ENCODE measurements at regions not wholly inside any gene's neighbourhood (a gene's known extent, or its start where the extent isn't known, plus 50 kb on each side); places are given as distances from the start of the nearest gene placed in this dataset.

- Histone ChIP-seq H2AFZ (ENCODE audit: low read depth, low read length) (no peak overlapping the region), H4K20me1 (replicated peaks; ENCODE audit: control insufficient read depth, extremely low read depth, insufficient read depth, low read length) (no peaks in the 10 kb centered on the region), H3K9me3 (replicated peaks; ENCODE audit: control insufficient read depth, insufficient read depth, low read length) (peaks cover 3% of the 10 kb centered on the region), H3K4me1 (ENCODE audit: control insufficient read depth, extremely low read depth, insufficient read depth, low read length) (no peaks in the 10 kb centered on the region), H3K9me1 (replicated peaks; ENCODE audit: control insufficient read depth, extremely low read depth, insufficient read depth, low read length) (no peaks in the 10 kb centered on the region), H3K4me2 (ENCODE audit: insufficient read depth, low read length) (no peak overlapping the region), H3K9ac (replicated peaks; ENCODE audit: extremely low read depth, insufficient read depth, low read length) (no peak overlapping the region), H3K27me3 (ENCODE audit: control insufficient read depth in 2 of 2, insufficient read depth in 2 of 2, low read length in 2 of 2) (no peaks in the 10 kb centered on the region), H3K4me3 (replicated peaks in 1 of 3; ENCODE audit: insufficient read depth in 1 of 3, low read depth in 1 of 3, low read length in 3 of 3) (no peak overlapping the region), H3K36me3 (ENCODE audit: control insufficient read depth in 2 of 2, extremely low read depth in 1 of 2, insufficient read depth in 2 of 2, low read length in 2 of 2) (no peaks in the 10 kb centered on the region), H3K27ac (ENCODE audit: insufficient read depth, low read depth, low read length) (no peak overlapping the region), H3K79me2 (ENCODE audit: control insufficient read depth, insufficient read depth, low read length) (no peaks in the 10 kb centered on the region)
- dilution Hi-C loops (cut with MboI; ENCODE audit: extremely low pct_ligation_motif_present, low sequenced_read_pairs): no loop called here
- BruUV-seq (replicated peaks): no TSS peak
- TF ChIP-seq EZH2 (IDR thresholded peaks at IDR 0.05; ENCODE audit: borderline replicate concordance, low read depth, low read length, severe bottlenecking): no peak
- TF ChIP-seq FOS (IDR thresholded peaks at IDR 0.05; ENCODE audit: borderline replicate concordance, insufficient read depth, low read length): no peak
- no peak for TF ChIP-seq POLR2A (IDR thresholded peaks at IDR 0.05; ENCODE audit: low read depth, low read length)
- no peak for TF ChIP-seq POLR2AphosphoS5 (IDR thresholded peaks at IDR 0.05; ENCODE audit: insufficient read depth, low read depth, low read length)
- TF ChIP-seq MYC (IDR thresholded peaks at IDR 0.05; ENCODE audit: low read depth, low read length): no peak
- TF ChIP-seq GATA2 (IDR thresholded peaks at IDR 0.05; ENCODE audit: insufficient read depth, insufficient read length, low read depth, low read length): no peak
- no peak for TF ChIP-seq CTCF (IDR thresholded peaks at IDR 0.05; ENCODE audit: extremely low read depth in 1 of 2, insufficient read depth in 1 of 2, low read depth in 1 of 2, low read length in 2 of 2)
- TF ChIP-seq MAX (IDR thresholded peaks at IDR 0.05; ENCODE audit: insufficient read depth, insufficient read length): no peak
- no peak for TF ChIP-seq JUN (IDR thresholded peaks at IDR 0.05; ENCODE audit: borderline replicate concordance, insufficient read depth, insufficient read length, low read depth)
- DNase-seq (ENCODE audit: low read depth, low spot score) (no peak), FAIRE-seq (no peak)
- intact Hi-C loops (cut with micrococcal nuclease): no loop called here
- CTCF ChIA-PET: no interaction called here
- POLR2A ChIA-PET: no interaction called here
These were observed 478.9 kb downstream of the CNTN6 start for GRCh38 chr3:1571736-1572135.
